Adrenal gland (tissue), 9 donors: ENCODE measurements at regions not wholly inside any gene's neighbourhood (a gene's known extent, or its start where the extent isn't known, plus 50 kb on each side); places are given as distances from the start of the nearest gene placed in this dataset.

Experiments
- DNase-seq, 7 donors: peaks; one replicate each; pipeline ENCODE4 v3.0.0-alpha.2; 2019 to 2020
- H3K27ac ChIP-seq, 5 donors: fragments of 200-600 bp; sonication (generic) in 4 of 5; 1 replicate in 3 of 5; 2 replicates in 2 of 5; pipeline versions ENCODE4 v1.5.1 to v1.8.0; 2016 to 2020; ENCODE audit warnings: mild to moderate bottlenecking in 1 of 5
- H3K27me3 ChIP-seq: fragments of 200-600 bp; 2 replicates; pipeline ENCODE4 v1.8.0; 2021
- H3K36me3 ChIP-seq, 2 donors: fragments of 200-600 bp; replicated peaks in 1 of 2; 1 replicate in 1 of 2; 2 replicates in 1 of 2; pipeline versions ENCODE4 v1.5.1 to v1.8.0; 2018 to 2022
- H3K4me1 ChIP-seq, 2 donors: fragments of 200-600 bp; replicated peaks in 1 of 2; 1 replicate in 1 of 2; 2 replicates in 1 of 2; pipeline versions ENCODE4 v1.5.1 to v1.8.0; 2018 to 2021
- H3K4me3 ChIP-seq, 4 donors: fragments of 200-600 bp; sonication (generic) in 3 of 4; one replicate each; pipeline ENCODE4 v1.5.1; 2016 to 2018
- H3K9me3 ChIP-seq, 3 donors: fragments of 200-600 bp; sonication (generic) in 1 of 3; replicated peaks in 1 of 3; 1 replicate in 2 of 3; 2 replicates in 1 of 3; pipeline versions ENCODE4 v1.5.1 to v1.8.0; 2016 to 2021
- POLR2A ChIP-seq, 2 donors: fragments of 450-650 bp; IDR thresholded peaks; one replicate each; pipeline ENCODE4 v1.6.1; 2017; ENCODE audit warnings: antibody characterized with exemption in 2 of 2, mild to moderate bottlenecking in 2 of 2, moderate library complexity in 1 of 2
- WGBS, 4 donors: extraction: QIAGEN DNeasy Blood & Tissue Kit in 2 of 4; methylation state at CpG; one replicate each; pipeline versions ENCODE4 v1.1.5 to v1.1.7; 2013 to 2017; 5-methylcytosine and 5-hydroxymethylcytosine counted together
- intact Hi-C, 2 donors: fragments of 100-400 bp; cut with DNase I; formaldehyde crosslinking; loops; one replicate each; pipeline versions ENCODE4 v1.14.1 to v1.15.0; 2022 to 2023
- TF ChIP-seq, protein P1 (sequence below), 6 experiments: fragments of 450-650 bp in 4 of 6; fragments of 200-600 bp in 2 of 6; sonication (generic) in 1 of 6; IDR thresholded peaks; 1 replicate in 5 of 6; 2 replicates in 1 of 6; pipeline versions ENCODE4 v1.5.1 to v1.8.0; 2016 to 2021; ENCODE audit warnings: antibody characterized with exemption in 6 of 6, mild to moderate bottlenecking in 2 of 6, moderate library complexity in 1 of 6
- donor health status: healthy with polysubstance abuse.
- donor health status: Bipolar disorder and iron deficiency.
- donor health status: DM: yes; HTN: yes; CAD: no.
- donor health status: DM: no; HTN: no; CAD: no.
- donor health status: DM: no; HTN: no; CAD: no.

DNA sequence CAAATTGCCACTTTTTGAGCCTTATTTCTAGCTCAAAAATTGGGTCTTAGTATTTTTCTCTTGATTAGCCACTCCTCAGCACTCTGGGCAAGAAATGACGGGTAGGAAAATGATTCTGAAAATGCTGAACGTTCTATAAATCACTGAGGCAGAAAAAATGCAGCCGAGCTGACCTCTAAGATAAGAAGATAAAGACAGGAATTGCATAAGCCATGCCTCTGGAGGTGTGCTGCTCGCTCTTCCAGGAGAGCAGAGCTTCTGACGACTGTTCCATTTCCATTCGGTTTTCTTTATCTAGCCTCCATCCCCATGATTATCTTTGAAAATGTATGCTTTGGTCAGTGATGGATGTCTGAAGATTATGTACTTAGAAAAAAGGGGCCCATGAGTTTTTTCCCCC is 558.8 kb upstream of the ADAMTS9 start:
- Histone ChIP-seq H3K4me1 (peaks cover 0 to 19% of the 10 kb centered on the region in 2 donors), H3K9me3 (no peaks in the 10 kb centered on the region), H3K27me3 (no peaks in the 10 kb centered on the region), H3K4me3 (no peak overlapping the region), H3K36me3 (no peaks in the 10 kb centered on the region), H3K27ac (no peak overlapping the region)
- DNase-seq = peak in 4 of 7 donors; percentile 4 to 22 (median 15)
- TF ChIP-seq, protein P1, sequence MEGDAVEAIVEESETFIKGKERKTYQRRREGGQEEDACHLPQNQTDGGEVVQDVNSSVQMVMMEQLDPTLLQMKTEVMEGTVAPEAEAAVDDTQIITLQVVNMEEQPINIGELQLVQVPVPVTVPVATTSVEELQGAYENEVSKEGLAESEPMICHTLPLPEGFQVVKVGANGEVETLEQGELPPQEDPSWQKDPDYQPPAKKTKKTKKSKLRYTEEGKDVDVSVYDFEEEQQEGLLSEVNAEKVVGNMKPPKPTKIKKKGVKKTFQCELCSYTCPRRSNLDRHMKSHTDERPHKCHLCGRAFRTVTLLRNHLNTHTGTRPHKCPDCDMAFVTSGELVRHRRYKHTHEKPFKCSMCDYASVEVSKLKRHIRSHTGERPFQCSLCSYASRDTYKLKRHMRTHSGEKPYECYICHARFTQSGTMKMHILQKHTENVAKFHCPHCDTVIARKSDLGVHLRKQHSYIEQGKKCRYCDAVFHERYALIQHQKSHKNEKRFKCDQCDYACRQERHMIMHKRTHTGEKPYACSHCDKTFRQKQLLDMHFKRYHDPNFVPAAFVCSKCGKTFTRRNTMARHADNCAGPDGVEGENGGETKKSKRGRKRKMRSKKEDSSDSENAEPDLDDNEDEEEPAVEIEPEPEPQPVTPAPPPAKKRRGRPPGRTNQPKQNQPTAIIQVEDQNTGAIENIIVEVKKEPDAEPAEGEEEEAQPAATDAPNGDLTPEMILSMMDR (IDR thresholded peaks at IDR 0.05) = no peak
- no peak for TF ChIP-seq POLR2A (IDR thresholded peaks at IDR 0.05)
- intact Hi-C loops = no loop called here
- 34 to 41% (median 41%) methylated on average over 6 of the region's 6 CpGs for WGBS, 4 donors

DNA sequence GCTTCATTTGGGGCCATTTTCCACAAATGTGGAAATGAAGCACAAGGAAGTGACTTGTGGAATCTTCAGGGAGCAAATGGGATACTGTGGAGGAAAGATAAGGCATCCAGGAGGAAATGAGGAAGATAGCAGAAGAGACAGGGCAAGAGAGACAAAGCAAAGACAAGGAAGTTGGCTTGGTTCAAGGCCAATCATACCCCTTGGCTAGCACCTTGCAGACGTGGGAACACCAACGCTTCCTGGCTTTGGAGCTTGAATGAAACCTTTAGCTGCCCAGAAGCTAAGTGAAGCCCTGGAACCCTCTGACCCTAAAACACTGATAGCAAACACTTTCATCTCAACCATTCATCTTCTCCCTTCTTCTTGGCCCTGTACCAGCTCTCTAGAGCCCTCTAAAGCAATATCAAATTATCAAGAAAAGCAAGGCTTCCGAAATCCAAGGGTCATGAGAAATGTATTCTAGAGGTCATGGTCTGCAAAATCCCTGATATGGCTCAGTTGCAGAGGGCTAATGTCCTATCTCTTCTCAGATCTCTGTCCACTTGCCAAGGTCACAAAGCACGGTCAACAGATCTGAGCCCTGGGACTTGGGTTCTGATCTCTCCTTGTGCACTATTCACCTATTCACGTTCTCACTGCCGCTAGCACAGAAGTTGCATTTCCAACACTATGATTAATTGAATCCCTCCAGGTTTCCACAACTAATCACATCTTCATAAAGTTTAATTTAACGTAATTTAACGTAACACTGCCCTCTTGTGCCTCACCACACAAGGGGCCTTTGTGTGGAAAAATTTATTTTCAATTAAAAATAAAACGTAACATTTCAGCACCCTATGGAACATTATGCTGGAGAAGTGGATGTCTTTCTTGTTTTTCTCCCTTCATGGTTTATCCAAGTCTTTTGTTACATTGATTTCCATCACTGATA is 557.6 kb upstream of the ADAMTS9 start:
- Histone ChIP-seq H3K9me3 (no peaks in the 10 kb centered on the region), H3K36me3 (no peaks in the 10 kb centered on the region), H3K27ac (no peak overlapping the region), H3K4me1 (peaks cover 0 to 19% of the 10 kb centered on the region in 2 donors), H3K4me3 (no peak overlapping the region), H3K27me3 (no peaks in the 10 kb centered on the region)
- 30 to 40% (median 38%) methylated on average over 9 of the region's 9 CpGs for WGBS, 4 donors
- TF ChIP-seq, protein P1 (IDR thresholded peaks at IDR 0.05) = peak in 4 of 6 experiments; percentile 21 to 54 (median 35)
- no peak for TF ChIP-seq POLR2A (IDR thresholded peaks at IDR 0.05)
- DNase-seq = peak in 2 of 7 donors; percentile 2 to 9
- intact Hi-C loops = no loop called here

DNA sequence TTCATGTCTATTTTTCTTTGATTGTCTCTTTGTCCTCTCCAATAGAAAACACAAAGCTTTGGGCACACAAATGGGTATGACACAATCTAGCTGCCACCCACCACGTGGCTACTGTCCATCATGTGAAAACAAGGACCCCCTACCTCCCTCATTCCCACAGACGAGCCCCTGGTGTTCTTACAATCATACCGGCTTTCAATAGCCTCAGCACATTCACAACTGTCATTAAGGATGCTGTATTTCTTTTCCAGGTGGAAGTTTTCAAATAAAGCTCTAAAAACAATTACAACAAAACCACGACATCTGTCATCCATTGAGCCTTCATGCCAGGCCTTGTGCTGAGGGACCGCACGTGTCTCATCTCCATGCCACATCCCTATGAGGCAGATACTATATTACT is 552.6 kb upstream of the ADAMTS9 start:
- Histone ChIP-seq H3K27ac (no peak overlapping the region), H3K27me3 (no peaks in the 10 kb centered on the region), H3K36me3 (no peaks in the 10 kb centered on the region), H3K4me3 (no peak overlapping the region), H3K4me1 (peaks cover 0 to 5% of the 10 kb centered on the region in 2 donors), H3K9me3 (no peaks in the 10 kb centered on the region)
- intact Hi-C loops = no loop called here
- DNase-seq = no peak
- 79 to 85% (median 82%) methylated on average over 6 of the region's 6 CpGs for WGBS, 4 donors
- TF ChIP-seq, protein P1 (IDR thresholded peaks at IDR 0.05) = no peak
- no peak for TF ChIP-seq POLR2A (IDR thresholded peaks at IDR 0.05)

DNA sequence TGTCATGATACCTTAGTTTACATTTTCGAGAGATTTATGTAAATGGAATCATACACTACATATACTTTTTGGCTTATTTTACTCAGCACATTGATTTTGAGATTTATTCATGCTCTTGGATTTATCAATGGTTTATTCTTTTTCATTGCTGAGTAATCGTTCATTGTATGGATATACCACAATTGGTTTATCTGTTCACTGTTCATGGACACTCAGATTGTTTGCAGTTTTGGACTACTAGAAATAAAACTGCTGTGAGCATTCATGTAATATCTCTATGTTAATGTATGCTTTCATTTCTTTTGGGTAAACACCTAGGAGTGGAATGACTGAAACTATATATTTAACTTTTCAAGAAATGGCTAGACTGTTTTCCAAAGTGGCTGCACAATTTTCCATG is 550.9 kb upstream of the ADAMTS9 start:
- DNase-seq = no peak
- Histone ChIP-seq H3K4me3 (no peak overlapping the region), H3K27ac (no peak overlapping the region), H3K27me3 (no peaks in the 10 kb centered on the region), H3K4me1 (no peaks in the 10 kb centered on the region), H3K36me3 (no peaks in the 10 kb centered on the region), H3K9me3 (no peaks in the 10 kb centered on the region)
- WGBS, 4 donors = 55 to 89% (median 81%) methylated on average over 2 of the region's 2 CpGs
- TF ChIP-seq, protein P1 (IDR thresholded peaks at IDR 0.05) = no peak
- no peak for TF ChIP-seq POLR2A (IDR thresholded peaks at IDR 0.05)
- intact Hi-C loops = no loop called here
